Stomach (tissue), 8 donors: ENCODE measurements at regions not wholly inside any gene's neighbourhood (a gene's known extent, or its start where the extent isn't known, plus 50 kb on each side); places are given as distances from the start of the nearest gene placed in this dataset.

Experiments
- DNase-seq, 2 donors: peaks; one replicate each; pipeline versions ENCODE4 v3.0.0 to v3.0.0-alpha.2; 2013 to 2019
- H3K27ac ChIP-seq, 5 donors: fragments of 200-600 bp in 4 of 5; sonication (generic) in 4 of 5; one replicate each; pipeline ENCODE4 v1.5.1; 2013 to 2019; ENCODE audit warnings: mild to moderate bottlenecking in 1 of 5, moderate library complexity in 1 of 5
- H3K27me3 ChIP-seq, 3 donors: fragments of 200-600 bp; sonication (generic); one replicate each; pipeline ENCODE4 v1.5.1; 2017 to 2019; ENCODE audit warnings: mixed run types in 1 of 3
- H3K36me3 ChIP-seq, 4 donors: fragments of 200-600 bp; sonication (generic); 1 replicate in 3 of 4; 2 replicates in 1 of 4; pipeline ENCODE4 v1.5.1; 2016 to 2019
- H3K4me1 ChIP-seq, 4 donors: fragments of 200-600 bp; sonication (generic); one replicate each; pipeline ENCODE4 v1.5.1; 2016 to 2019
- H3K4me3 ChIP-seq, 4 donors: fragments of 200-600 bp; sonication (generic) in 3 of 4; one replicate each; pipeline ENCODE4 v1.5.1; 2016 to 2019; ENCODE audit warnings: mild to moderate bottlenecking in 1 of 4
- H3K9me3 ChIP-seq, 4 donors: fragments of 200-600 bp; sonication (generic); one replicate each; pipeline ENCODE4 v1.5.1; 2016 to 2019
- EP300 ChIP-seq: sonication (generic); formaldehyde crosslinking; IDR thresholded peaks from one replicate; pipeline ENCODE4 v1.6.1; 2017; ENCODE audit warnings: antibody characterized with exemption
- POLR2A ChIP-seq, 4 donors: fragments of 450-650 bp; IDR thresholded peaks; one replicate each; pipeline ENCODE4 v1.6.1; 2016; ENCODE audit warnings: antibody characterized with exemption in 4 of 4, control low read depth in 2 of 4, mild to moderate bottlenecking in 1 of 4, moderate library complexity in 1 of 4
- POLR2AphosphoS5 ChIP-seq, 3 donors: sonication (generic); formaldehyde crosslinking; IDR thresholded peaks; one replicate each; pipeline ENCODE4 v1.6.1; 2016; ENCODE audit warnings: antibody characterized with exemption in 3 of 3
- WGBS, 5 donors: extraction: QIAGEN DNeasy Blood & Tissue Kit in 3 of 5; methylation state at CpG; one replicate each; pipeline versions ENCODE4 v1.1.5 to v1.1.7; 2013 to 2018; 5-methylcytosine and 5-hydroxymethylcytosine counted together
- intact Hi-C: fragments of 100-400 bp; cut with DNase I; formaldehyde crosslinking; loops from one replicate; pipeline ENCODE4 v1.15.1; 2023; ENCODE audit warnings: low total_unique reads
- TF ChIP-seq, protein P1 (sequence below), 7 experiments: fragments of 450-650 bp in 4 of 7; fragments of 200-600 bp in 3 of 7; sonication (generic) in 3 of 7; IDR thresholded peaks; one replicate each; pipeline ENCODE4 v1.5.1; 2016 to 2019; ENCODE audit warnings: antibody characterized with exemption in 7 of 7, control low read depth in 2 of 7, mild to moderate bottlenecking in 1 of 7
- donor health status: healthy with polysubstance abuse.
- donor health status: Bipolar disorder and iron deficiency.
- donor health status: healthy.

DNA sequence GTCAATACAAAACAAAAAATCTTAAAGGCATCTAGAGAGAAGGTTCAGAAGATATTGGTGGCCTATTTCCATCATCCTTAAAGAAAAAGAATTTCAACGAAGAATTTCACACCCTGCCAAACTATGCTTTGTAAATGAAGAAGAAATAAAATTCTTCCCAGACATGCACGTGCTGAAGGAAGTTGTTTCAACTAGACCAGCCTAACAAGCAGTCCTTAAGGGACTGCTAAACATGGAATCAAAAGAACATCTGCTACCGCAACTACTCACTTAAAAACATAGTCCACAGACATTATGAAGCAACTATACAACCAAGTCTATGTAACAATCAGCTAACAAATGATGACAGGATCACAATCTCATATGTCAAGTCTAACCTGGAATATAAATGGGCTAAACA lies 584.9 kb upstream of the PTCHD4 start:
- TF ChIP-seq, protein P1, sequence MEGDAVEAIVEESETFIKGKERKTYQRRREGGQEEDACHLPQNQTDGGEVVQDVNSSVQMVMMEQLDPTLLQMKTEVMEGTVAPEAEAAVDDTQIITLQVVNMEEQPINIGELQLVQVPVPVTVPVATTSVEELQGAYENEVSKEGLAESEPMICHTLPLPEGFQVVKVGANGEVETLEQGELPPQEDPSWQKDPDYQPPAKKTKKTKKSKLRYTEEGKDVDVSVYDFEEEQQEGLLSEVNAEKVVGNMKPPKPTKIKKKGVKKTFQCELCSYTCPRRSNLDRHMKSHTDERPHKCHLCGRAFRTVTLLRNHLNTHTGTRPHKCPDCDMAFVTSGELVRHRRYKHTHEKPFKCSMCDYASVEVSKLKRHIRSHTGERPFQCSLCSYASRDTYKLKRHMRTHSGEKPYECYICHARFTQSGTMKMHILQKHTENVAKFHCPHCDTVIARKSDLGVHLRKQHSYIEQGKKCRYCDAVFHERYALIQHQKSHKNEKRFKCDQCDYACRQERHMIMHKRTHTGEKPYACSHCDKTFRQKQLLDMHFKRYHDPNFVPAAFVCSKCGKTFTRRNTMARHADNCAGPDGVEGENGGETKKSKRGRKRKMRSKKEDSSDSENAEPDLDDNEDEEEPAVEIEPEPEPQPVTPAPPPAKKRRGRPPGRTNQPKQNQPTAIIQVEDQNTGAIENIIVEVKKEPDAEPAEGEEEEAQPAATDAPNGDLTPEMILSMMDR (IDR thresholded peaks at IDR 0.05): no peak
- WGBS, 5 donors: 72 to 80% (median 76%) methylated on average over 3 of the region's 3 CpGs
- Histone ChIP-seq H3K4me1 (no peaks in the 10 kb centered on the region), H3K9me3 (peaks cover 3 to 46% (median 21%) of the 10 kb centered on the region in 4 donors), H3K27ac (no peak overlapping the region), H3K4me3 (no peak overlapping the region), H3K27me3 (no peaks in the 10 kb centered on the region), H3K36me3 (no peaks in the 10 kb centered on the region)
- no peak for DNase-seq
- intact Hi-C loops: no loop called here

DNA sequence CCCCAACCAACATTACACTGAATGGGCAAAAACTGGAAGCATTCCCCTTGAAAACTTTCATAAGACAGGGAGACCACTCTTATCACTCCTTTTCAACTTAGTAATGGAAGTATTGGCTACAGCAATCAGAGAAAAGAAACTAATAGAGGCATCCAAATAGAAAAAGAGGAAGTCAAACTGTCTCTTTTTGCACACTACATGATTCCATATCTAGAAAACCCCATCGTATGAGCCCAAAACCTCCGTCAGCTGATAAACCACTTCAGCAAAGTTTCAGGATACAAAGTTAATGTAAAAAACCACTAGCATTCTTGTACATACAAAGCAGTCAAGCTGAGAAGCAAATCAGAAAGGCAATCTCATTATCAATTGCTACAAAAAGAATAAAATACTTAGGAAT lies 580.4 kb upstream of the PTCHD4 start:
- Histone ChIP-seq H3K36me3 (no peaks in the 10 kb centered on the region), H3K4me1 (no peaks in the 10 kb centered on the region), H3K27ac (no peak overlapping the region), H3K27me3 (no peaks in the 10 kb centered on the region), H3K4me3 (no peak overlapping the region), H3K9me3 (peaks cover 3 to 83% (median 54%) of the 10 kb centered on the region in 4 donors)
- intact Hi-C loops: no loop called here
- TF ChIP-seq, protein P1 (IDR thresholded peaks at IDR 0.05): no peak
- TF ChIP-seq POLR2A (IDR thresholded peaks at IDR 0.05): no peak
- no peak for TF ChIP-seq EP300
- no peak for TF ChIP-seq POLR2AphosphoS5 (IDR thresholded peaks at IDR 0.05)
- 73 to 93% (median 89%) methylated on average over 2 of the region's 2 CpGs for WGBS, 5 donors
- no peak for DNase-seq

DNA sequence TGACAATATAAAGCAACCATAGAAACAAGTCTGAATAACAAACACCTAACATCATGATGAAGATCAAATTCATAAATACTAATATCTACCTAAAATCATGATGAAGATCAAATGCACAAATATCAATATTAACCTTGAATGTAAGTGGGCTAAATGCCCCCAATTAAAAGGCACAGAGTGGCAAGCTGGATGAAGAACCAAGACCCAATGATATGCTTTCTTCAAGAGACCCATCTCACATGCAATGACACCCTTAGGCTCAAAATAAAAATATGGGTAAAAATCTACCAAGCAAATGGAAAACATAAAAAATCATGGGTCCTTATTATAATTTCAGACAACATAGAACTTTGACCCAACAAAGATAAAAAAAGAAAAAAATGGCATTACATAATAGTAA lies 578.5 kb upstream of the PTCHD4 start:
- Histone ChIP-seq H3K4me3 (no peak overlapping the region), H3K4me1 (no peaks in the 10 kb centered on the region), H3K27ac (no peak overlapping the region), H3K27me3 (no peaks in the 10 kb centered on the region), H3K36me3 (no peaks in the 10 kb centered on the region), H3K9me3 (peaks cover 0 to 71% (median 41%) of the 10 kb centered on the region in 4 donors)
- intact Hi-C loops: no loop called here
- no peak for TF ChIP-seq POLR2AphosphoS5 (IDR thresholded peaks at IDR 0.05)
- no peak for TF ChIP-seq EP300
- TF ChIP-seq, protein P1 (IDR thresholded peaks at IDR 0.05): no peak
- no peak for TF ChIP-seq POLR2A (IDR thresholded peaks at IDR 0.05)
- DNase-seq: no peak

DNA sequence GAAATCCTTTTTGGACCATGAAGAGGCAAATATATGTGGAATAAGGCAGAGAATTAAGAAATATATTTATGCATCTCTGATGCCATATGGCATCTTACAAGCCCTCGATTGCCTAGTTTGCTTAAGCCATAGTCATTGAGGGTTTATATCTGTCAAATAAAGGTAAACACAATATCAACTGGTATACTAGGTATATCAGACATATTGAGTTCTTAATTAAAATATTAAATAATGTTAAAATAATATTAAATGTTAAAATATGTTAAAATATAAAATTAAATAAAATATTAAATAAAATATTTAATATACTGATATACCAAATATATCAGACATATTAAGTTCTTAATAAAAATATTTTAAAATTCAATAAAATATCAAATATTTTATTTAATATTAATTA lies 567.4 kb upstream of the PTCHD4 start:
- Histone ChIP-seq H3K27me3 (no peaks in the 10 kb centered on the region), H3K9me3 (no peaks in the 10 kb centered on the region), H3K36me3 (no peaks in the 10 kb centered on the region), H3K27ac (no peak overlapping the region), H3K4me3 (no peak overlapping the region), H3K4me1 (no peaks in the 10 kb centered on the region)
- intact Hi-C loops: no loop called here
- no peak for DNase-seq
- TF ChIP-seq, protein P1 (IDR thresholded peaks at IDR 0.05): no peak
- TF ChIP-seq POLR2AphosphoS5 (IDR thresholded peaks at IDR 0.05) (no peak), POLR2A (IDR thresholded peaks at IDR 0.05) (no peak), EP300 (no peak)
- 67 to 84% (median 77%) methylated on average over 1 of the region's 1 CpG for WGBS, 5 donors

- no peaks in the 10 kb centered on the region for H3K36me3 ChIP-seq
- H3K27ac ChIP-seq: no peak overlapping the region
- no peak overlapping the region for H3K4me3 ChIP-seq
- 26 to 34% (median 32%) methylated on average over 1 of the region's 1 CpG for WGBS, 5 donors
- no peak for DNase-seq
- intact Hi-C loops: no loop called here
- H3K27me3 ChIP-seq: no peaks in the 10 kb centered on the region
- no peaks in the 10 kb centered on the region for H3K4me1 ChIP-seq
- H3K9me3 ChIP-seq: no peaks in the 10 kb centered on the region
- TF ChIP-seq EP300: no peak
- TF ChIP-seq, protein P1 (IDR thresholded peaks at IDR 0.05): no peak
- TF ChIP-seq POLR2A (IDR thresholded peaks at IDR 0.05): no peak
- no peak for TF ChIP-seq POLR2AphosphoS5 (IDR thresholded peaks at IDR 0.05)
Observed at GRCh38 chr6:48671505-48671904, 560.5 kb upstream of the PTCHD4 start.
